WI38 (cell line): ENCODE measurements at regions not wholly inside any gene's neighbourhood (a gene's known extent, or its start where the extent isn't known, plus 50 kb on each side); places are given as distances from the start of the nearest gene placed in this dataset.

Experiments
- H3K4me3 ChIP-seq: 2 replicates; pipeline ENCODE4 v1.5.1; 2011; ENCODE audit warnings: low read depth, mild to moderate bottlenecking, control low read depth, low read length
- TF ChIP-seq, protein P1 (sequence below): IDR thresholded peaks from 2 replicates; pipeline ENCODE4 v1.5.1; 2012; ENCODE audit warnings: low read depth, mild to moderate bottlenecking, control low read depth, low read length

DNA sequence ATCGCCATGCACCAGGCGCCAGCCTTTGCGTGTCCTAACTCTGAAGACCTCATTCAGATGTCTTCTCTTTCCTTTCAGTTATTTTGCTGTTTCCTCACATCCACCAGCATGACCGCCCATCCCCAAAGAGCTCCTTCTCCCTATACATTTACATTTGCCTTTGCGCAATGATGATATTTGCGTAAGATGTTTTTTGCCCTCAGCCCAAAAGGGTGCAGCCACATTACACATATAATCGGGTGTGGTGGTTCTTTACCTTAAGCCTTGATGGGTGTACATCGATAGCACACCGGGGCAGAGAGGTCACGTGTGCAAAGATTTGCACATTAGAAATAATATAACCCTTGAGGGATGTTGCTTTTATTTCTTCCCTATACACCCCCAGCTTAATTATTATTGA is 192.8 kb downstream of the HUNK start:
- H3K4me3 ChIP-seq: no peak overlapping the region
- TF ChIP-seq, protein P1, sequence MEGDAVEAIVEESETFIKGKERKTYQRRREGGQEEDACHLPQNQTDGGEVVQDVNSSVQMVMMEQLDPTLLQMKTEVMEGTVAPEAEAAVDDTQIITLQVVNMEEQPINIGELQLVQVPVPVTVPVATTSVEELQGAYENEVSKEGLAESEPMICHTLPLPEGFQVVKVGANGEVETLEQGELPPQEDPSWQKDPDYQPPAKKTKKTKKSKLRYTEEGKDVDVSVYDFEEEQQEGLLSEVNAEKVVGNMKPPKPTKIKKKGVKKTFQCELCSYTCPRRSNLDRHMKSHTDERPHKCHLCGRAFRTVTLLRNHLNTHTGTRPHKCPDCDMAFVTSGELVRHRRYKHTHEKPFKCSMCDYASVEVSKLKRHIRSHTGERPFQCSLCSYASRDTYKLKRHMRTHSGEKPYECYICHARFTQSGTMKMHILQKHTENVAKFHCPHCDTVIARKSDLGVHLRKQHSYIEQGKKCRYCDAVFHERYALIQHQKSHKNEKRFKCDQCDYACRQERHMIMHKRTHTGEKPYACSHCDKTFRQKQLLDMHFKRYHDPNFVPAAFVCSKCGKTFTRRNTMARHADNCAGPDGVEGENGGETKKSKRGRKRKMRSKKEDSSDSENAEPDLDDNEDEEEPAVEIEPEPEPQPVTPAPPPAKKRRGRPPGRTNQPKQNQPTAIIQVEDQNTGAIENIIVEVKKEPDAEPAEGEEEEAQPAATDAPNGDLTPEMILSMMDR: no peak

DNA sequence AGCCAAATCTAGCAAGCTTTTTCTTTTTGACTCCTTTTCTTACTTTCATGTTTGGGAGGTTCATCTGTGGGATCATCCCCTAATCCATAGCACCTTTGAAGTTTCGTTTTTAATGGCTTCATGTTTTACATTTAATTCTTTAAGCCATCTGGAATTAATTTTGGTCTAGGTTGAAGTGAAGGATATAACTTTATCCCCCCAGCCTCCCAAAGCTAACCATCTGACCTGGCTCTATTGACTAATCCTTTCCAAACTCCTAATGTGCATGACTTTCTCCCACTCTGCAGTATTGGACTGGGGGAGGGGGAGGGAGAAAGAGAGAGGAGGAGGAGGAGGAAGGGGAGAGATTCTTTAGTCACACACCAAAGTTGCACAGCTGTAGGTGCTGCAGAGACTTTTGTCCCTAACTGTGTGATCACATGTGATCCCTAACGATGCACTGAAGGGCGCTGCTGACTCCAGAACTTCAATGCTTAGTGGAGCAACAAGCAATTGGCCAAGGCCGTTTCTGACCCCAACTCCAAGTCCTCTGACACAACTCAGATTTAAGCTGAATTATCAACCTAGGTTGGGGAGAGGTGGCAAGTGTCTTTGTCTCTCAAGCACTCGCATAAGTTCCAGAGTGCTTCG is 191.6 kb downstream of the HUNK start:
- H3K4me3 ChIP-seq: no peak overlapping the region
- TF ChIP-seq, protein P1: no peak

DNA sequence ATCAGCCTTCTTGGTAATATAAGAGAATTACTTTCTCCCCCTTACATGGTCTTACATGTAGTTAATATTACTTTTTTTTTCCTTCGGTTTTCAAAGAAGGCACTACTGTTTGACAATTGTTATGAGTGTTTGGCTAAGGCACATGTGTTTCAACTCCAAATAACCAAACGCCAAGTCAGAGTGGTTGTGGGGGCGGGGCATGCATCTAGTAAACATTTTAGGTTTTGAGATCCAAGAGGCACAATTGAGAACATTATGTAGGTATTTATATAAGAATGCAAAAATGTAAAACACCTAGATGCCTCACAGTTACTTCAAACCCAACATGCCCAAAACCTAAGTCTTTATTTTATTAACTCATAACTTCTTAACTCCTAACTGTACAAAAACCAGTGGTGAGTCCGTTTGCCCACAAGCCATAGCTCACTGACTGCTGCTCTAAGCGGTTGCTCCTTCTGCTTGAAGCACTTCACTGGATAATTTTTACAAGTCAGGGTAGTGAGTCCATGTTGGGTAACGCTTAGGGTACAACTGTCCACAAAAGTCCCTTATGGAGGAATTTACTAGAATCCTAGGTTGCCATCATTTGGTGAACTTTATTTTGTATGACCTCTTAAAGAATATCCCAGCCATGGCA is 189.9 kb downstream of the HUNK start:
- TF ChIP-seq, protein P1: no peak
- no peak overlapping the region for H3K4me3 ChIP-seq

DNA sequence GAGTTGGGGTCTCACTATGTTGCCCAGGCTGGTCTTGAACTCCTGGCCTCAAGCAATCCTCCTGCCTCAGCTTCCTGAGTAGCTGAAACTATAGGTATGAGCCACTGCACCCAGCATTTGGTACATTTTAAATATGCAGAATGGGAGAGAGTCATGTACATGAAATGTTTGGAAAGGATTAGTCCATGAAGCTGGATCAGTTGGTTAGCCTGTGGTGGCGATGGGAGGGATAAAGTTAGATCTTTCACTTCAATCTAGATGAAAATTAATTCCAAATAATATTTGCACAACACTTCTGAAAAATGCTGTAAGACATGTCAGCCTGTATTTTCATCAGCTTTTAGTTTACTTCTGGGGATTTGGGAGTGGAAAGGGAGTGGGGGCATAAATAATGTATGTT is 188.9 kb downstream of the HUNK start:
- TF ChIP-seq, protein P1: no peak

DNA sequence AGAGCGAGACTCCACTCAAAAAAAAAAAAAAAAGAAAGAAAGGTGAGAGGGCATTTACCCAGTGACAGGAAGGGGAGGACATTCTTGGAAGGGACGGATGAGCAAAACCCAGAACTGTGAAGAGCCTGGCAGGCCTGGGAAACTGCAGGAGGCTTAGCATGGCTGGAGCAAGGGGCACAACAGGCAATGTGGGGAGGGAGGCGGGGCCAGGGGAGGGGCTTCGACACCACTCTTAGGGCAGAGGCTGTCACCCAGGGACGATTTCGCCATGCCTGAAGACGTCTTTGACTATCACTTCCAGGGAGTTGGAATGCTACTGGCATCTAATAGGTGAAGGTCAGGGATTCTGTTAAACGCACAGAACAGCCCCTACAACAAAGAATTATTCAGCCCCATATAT is 184.0 kb downstream of the HUNK start:
- TF ChIP-seq, protein P1: no peak
- no peak overlapping the region for H3K4me3 ChIP-seq

More for the DNA sequence above, 188.9 kb downstream of the HUNK start:
- no peak overlapping the region for H3K4me3 ChIP-seq

DNA sequence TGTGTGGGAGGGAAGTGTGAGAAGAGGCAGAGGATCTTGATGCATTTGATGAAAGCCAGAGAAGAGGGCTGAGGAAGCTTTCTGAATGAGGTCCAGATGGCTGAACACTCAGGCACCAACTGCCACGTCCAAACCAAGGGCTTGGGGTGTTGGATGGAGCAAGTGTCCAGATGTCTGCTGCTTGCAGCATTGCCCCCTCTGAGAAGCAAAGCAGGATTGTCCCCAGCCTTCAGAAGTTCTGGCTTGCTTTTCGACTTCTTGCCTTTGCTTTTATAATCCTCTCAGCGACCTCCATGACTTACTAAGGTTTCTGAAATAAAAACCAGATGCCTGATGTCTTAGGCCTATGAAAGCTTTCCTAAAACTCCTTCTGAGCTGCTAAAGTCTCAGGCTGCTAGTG is 182.5 kb downstream of the HUNK start:
- TF ChIP-seq, protein P1: no peak
- H3K4me3 ChIP-seq: no peak overlapping the region
